HL-60 (cell line): ENCODE measurements at regions not wholly inside any gene's neighbourhood (a gene's known extent, or its start where the extent isn't known, plus 50 kb on each side); places are given as distances from the start of the nearest gene placed in this dataset.

Experiments
- DNase-seq, 2 experiments: peaks; one replicate each; pipeline ENCODE4 v3.0.0-alpha.2; 2010 to 2020; ENCODE audit warnings: low read depth in 1 of 2, low spot score in 1 of 2
- H3K27ac ChIP-seq: fragments of 250-450 bp; sonication (Bioruptor Pico); replicated peaks from 2 replicates; pipeline ENCODE4 v1.5.1; 2020; ENCODE audit warnings: mild to moderate bottlenecking, moderate library complexity
- H3K27me3 ChIP-seq: fragments of 250-450 bp; sonication (Bioruptor Pico); 2 replicates; pipeline ENCODE4 v1.5.1; 2021; ENCODE audit warnings: mild to moderate bottlenecking, moderate library complexity; ENCODE audit not compliant: insufficient read depth, poor library complexity, severe bottlenecking
- H3K4me3 ChIP-seq: replicated peaks from 2 replicates; pipeline ENCODE4 v1.5.1; 2011; ENCODE audit warnings: mild to moderate bottlenecking, control low read depth, low read length; ENCODE audit not compliant: insufficient read depth
- CTCF ChIP-seq: IDR thresholded peaks from one replicate; pipeline ENCODE4 v1.5.1; 2011; ENCODE audit warnings: low read length, control low read depth, inconsistent platforms; ENCODE audit not compliant: insufficient read depth
- GABPA ChIP-seq: IDR thresholded peaks from 2 replicates; pipeline ENCODE4 v1.6.1; 2012; ENCODE audit warnings: low read depth
- POLR2AphosphoS5 ChIP-seq: IDR thresholded peaks from 2 replicates; pipeline ENCODE4 v1.6.1; 2012; ENCODE audit warnings: low read depth
- REST ChIP-seq: IDR thresholded peaks from 2 replicates; pipeline ENCODE4 v1.6.1; 2012; ENCODE audit warnings: low read depth; ENCODE audit not compliant: insufficient replicate concordance
- SPI1 ChIP-seq: IDR thresholded peaks from 2 replicates; pipeline ENCODE4 v1.6.1; 2012; ENCODE audit warnings: low read depth, mild to moderate bottlenecking, borderline replicate concordance

GRCh38 chrX:13203271-13203670 lies 116.6 kb downstream of the ATXN3L start:
- DNase-seq, result no peak
- TF ChIP-seq GABPA (no peak), SPI1 (no peak), POLR2AphosphoS5 (no peak), REST (no peak), CTCF (no peak)
- Histone ChIP-seq H3K27me3 (no peaks in the 10 kb centered on the region), H3K27ac (no peak overlapping the region), H3K4me3 (no peak overlapping the region)

- H3K27ac ChIP-seq, result no peak overlapping the region
Observed at GRCh38 chrX:13201605-13202219, 118.1 kb downstream of the ATXN3L start.

More at GRCh38 chrX:13201605-13202219, 118.1 kb downstream of the ATXN3L start:
- Histone ChIP-seq H3K27me3 (no peaks in the 10 kb centered on the region), H3K4me3 (no peak overlapping the region)
- TF ChIP-seq REST (no peak), POLR2AphosphoS5 (no peak), SPI1 (no peak), GABPA (no peak), CTCF (no peak)
- DNase-seq, result no peak
